ENCODE measurements at regions not wholly inside any gene's neighbourhood (a gene's known extent, or its start where the extent isn't known, plus 50 kb on each side); places are given as distances from the start of the nearest gene placed in this dataset.

- DNase-seq (no peak), ATAC-seq (ENCODE audit: low read depth) (no peak)
- Histone ChIP-seq H3K4me2 (ENCODE audit: low read depth, low read length) (no peak overlapping the region), H2BK20ac (ENCODE audit: low read depth, low read length) (0 out of 2 replicates have a peak overlapping the region, but pooled peaks have one; percentile 49), H3K14ac (replicated peaks; ENCODE audit: low read depth, low read length) (no peak overlapping the region), H2AK5ac (ENCODE audit: low read depth, low read length) (no peak overlapping the region), H3K27ac (ENCODE audit: insufficient read depth, low read length) (no peak overlapping the region), H3K27me3 (ENCODE audit: control insufficient read depth, insufficient read depth, low read length) (no peaks in the 10 kb centered on the region), H4K20me1 (ENCODE audit: insufficient read depth, low read length) (no peaks in the 10 kb centered on the region), H2BK15ac (ENCODE audit: low read depth, low read length) (no peak overlapping the region), H3K36me3 (ENCODE audit: control insufficient read depth, insufficient read depth, low read length) (no peaks in the 10 kb centered on the region), H3K4me3 (ENCODE audit: insufficient read depth, low read depth, low read length) (no peak overlapping the region), H2BK120ac (ENCODE audit: low read depth, low read length) (peak overlapping the region; percentile 21; the same call in 1 of the 2 replicates), H4K91ac (ENCODE audit: insufficient read depth, low read depth, low read length) (0 out of 2 replicates have a peak overlapping the region, but pooled peaks have one; percentile 15), H3K9me1 (ENCODE audit: insufficient read depth, low read length) (no peaks in the 10 kb centered on the region), H3K4me1 (ENCODE audit: control insufficient read depth, insufficient read depth, low read length) (no peaks in the 10 kb centered on the region), H2AFZ (replicated peaks; ENCODE audit: low read length, poor library complexity) (no peak overlapping the region), H3K18ac (ENCODE audit: low read depth, low read length) (no peak overlapping the region), H3K23ac (ENCODE audit: low read depth, low read length) (no peak overlapping the region), H3K9me3 (ENCODE audit: control insufficient read depth, insufficient read depth, low read length) (no peaks in the 10 kb centered on the region), H2AK9ac (replicated peaks; ENCODE audit: low read depth, low read length, poor library complexity) (no peak overlapping the region), H3K56ac (ENCODE audit: extremely low read depth, insufficient read depth, low read length) (no peak overlapping the region), H2BK5ac (ENCODE audit: low read depth, low read length, poor library complexity, severe bottlenecking) (no peak overlapping the region), H4K5ac (ENCODE audit: low read depth, low read length) (no peak overlapping the region), H3K9ac (ENCODE audit: low read depth, low read length) (no peak overlapping the region), H3K79me1 (ENCODE audit: low read depth in 1 of 2, low read length in 2 of 2) (no peaks in the 10 kb centered on the region), H3K4ac (ENCODE audit: low read depth, low read length) (no peak overlapping the region), H4K8ac (ENCODE audit: low read depth in 2 of 2, low read length in 2 of 2) (no peak overlapping the region)
- in situ Hi-C loops (cut with MboI; ENCODE audit: low sequenced_read_pairs): loop anchor here (10.0 kb wide), 1 partner anchor 372 kb away; no protein-coding TSS in a partner anchor
- CTCF ChIA-PET: interaction anchor here (0.7 to 1.4 kb wide), 3 partner anchors 11 to 63 kb away, joined by 3 read pairs; no protein-coding TSS in a partner anchor
- POLR2A ChIA-PET (ENCODE audit: unreplicated experiment): no interaction called here
- WGBS, 2 experiments (ENCODE audit: extremely low coverage in 2 of 2, insufficient read length in 1 of 2): no CpG with 5 or more reads among the region's 8 CpGs
- dilution Hi-C loops (cut with HindIII; ENCODE audit: low sequenced_read_pairs, unreplicated experiment): no loop called here
- intact Hi-C loops (cut with micrococcal nuclease): no loop called here
- BruUV-seq (replicated peaks): no TSS peak
- TF ChIP-seq CTCF (conservative IDR thresholded peaks at IDR 0.05; ENCODE audit: low read depth, low read length): no peak
- no peak for TF ChIP-seq FOS (IDR thresholded peaks at IDR 0.05; ENCODE audit: low read depth, low read length)
- TF ChIP-seq RFX5 (IDR thresholded peaks at IDR 0.05; ENCODE audit: low read depth, low read length): no peak
- no peak for TF ChIP-seq SMC3 (IDR thresholded peaks at IDR 0.05; ENCODE audit: low read depth, low read length)
- no peak for TF ChIP-seq CEBPB (IDR thresholded peaks at IDR 0.05; ENCODE audit: low read depth, low read length)
- no peak for TF ChIP-seq MAZ (IDR thresholded peaks at IDR 0.05; ENCODE audit: borderline replicate concordance, low read depth, low read length)
- TF ChIP-seq NFE2L2 (IDR thresholded peaks at IDR 0.05; ENCODE audit: low read depth, low read length): no peak
- TF ChIP-seq MXI1 (IDR thresholded peaks at IDR 0.05; ENCODE audit: borderline replicate concordance, low read depth, low read length): no peak
- TF ChIP-seq MAFK (IDR thresholded peaks at IDR 0.05; ENCODE audit: low read depth, low read length): no peak
- TF ChIP-seq RAD21 (IDR thresholded peaks at IDR 0.05; ENCODE audit: low read length): no peak
- no peak for TF ChIP-seq RCOR1 (IDR thresholded peaks at IDR 0.05; ENCODE audit: insufficient replicate concordance, low read length)
- TF ChIP-seq BHLHE40 (IDR thresholded peaks at IDR 0.05; ENCODE audit: low read depth, low read length): no peak
- no peak for TF ChIP-seq USF2 (IDR thresholded peaks at IDR 0.05; ENCODE audit: low read depth, low read length)
- TF ChIP-seq ELK1 (IDR thresholded peaks at IDR 0.05; ENCODE audit: borderline replicate concordance, low read depth, low read length): no peak
- no peak for TF ChIP-seq POLR2A (IDR thresholded peaks at IDR 0.05; ENCODE audit: low read depth, low read length)
- no peak for TF ChIP-seq CHD1 (IDR thresholded peaks at IDR 0.05; ENCODE audit: low read depth, low read length)
Measured at GRCh38 chr5:145682197-145682899, 152.8 kb downstream of the PRELID2 start.

Measured in IMR-90 (cell line).